IMR-90 (cell line): ENCODE measurements at regions not wholly inside any gene's neighbourhood (a gene's known extent, or its start where the extent isn't known, plus 50 kb on each side); places are given as distances from the start of the nearest gene placed in this dataset.

Source experiments
- ATAC-seq: fragments of 200-7000 bp; cut with Tn5 transposase; 2 replicates; pipeline ENCODE4 v1.9.1; 2020; ENCODE audit warnings: low read depth, mild to moderate bottlenecking, moderate library complexity
- BruUV-seq: library from RNA; stranded (reverse); fragments of 400-500 nt; replicated peaks from 2 replicates; lab custom pipeline; 2021; lab: Mats Ljungman, UMichigan
- CTCF ChIA-PET: fragments of 300-600 bp; formaldehyde crosslinking; extraction: SDS; loops from one replicate; lab custom pipeline; 2021; ENCODE audit warnings: antibody characterized with exemption; lab: Yijun Ruan, JAX
- POLR2A ChIA-PET: fragments of 300-600 bp; sonication (Branson Sonifier 250); formaldehyde crosslinking; loops from one replicate; lab custom pipeline; 2022; ENCODE audit warnings: antibody characterized with exemption; ENCODE audit not compliant: unreplicated experiment; lab: Charles Lee
- DNase-seq: peaks from one replicate; pipeline ENCODE4 v3.0.0; 2013
- H2AFZ ChIP-seq: replicated peaks from 2 replicates; pipeline ENCODE3; 2013; ENCODE audit warnings: low read length, mild to moderate bottlenecking; ENCODE audit not compliant: poor library complexity
- H2AK5ac ChIP-seq: 2 replicates; pipeline ENCODE4 v1.6.1; 2013; ENCODE audit warnings: low read depth, low read length, inconsistent platforms
- H2AK9ac ChIP-seq: replicated peaks from 2 replicates; pipeline ENCODE3; 2013; ENCODE audit warnings: mild to moderate bottlenecking, low read depth, low read length, moderate library complexity; ENCODE audit not compliant: poor library complexity
- H2BK120ac ChIP-seq: 2 replicates; pipeline ENCODE4 v1.6.1; 2013; ENCODE audit warnings: low read depth, low read length, inconsistent platforms
- H2BK15ac ChIP-seq: 3 replicates; pipeline ENCODE4 v1.6.1; 2013; ENCODE audit warnings: low read depth, low read length, inconsistent platforms
- H2BK20ac ChIP-seq: 2 replicates; pipeline ENCODE4 v1.6.1; 2013; ENCODE audit warnings: low read depth, mild to moderate bottlenecking, inconsistent platforms, low read length, moderate library complexity
- H2BK5ac ChIP-seq: 2 replicates; pipeline ENCODE4 v1.6.1; 2013; ENCODE audit warnings: mild to moderate bottlenecking, low read depth, low read length, inconsistent platforms; ENCODE audit not compliant: poor library complexity, severe bottlenecking
- H3K14ac ChIP-seq: replicated peaks from 2 replicates; pipeline ENCODE4 v1.6.1; 2013; ENCODE audit warnings: low read depth, low read length, inconsistent platforms
- H3K18ac ChIP-seq: 2 replicates; pipeline ENCODE4 v1.6.1; 2013; ENCODE audit warnings: low read depth, low read length, control low read depth
- H3K23ac ChIP-seq: 2 replicates; pipeline ENCODE4 v1.6.1; 2013; ENCODE audit warnings: low read depth, low read length, inconsistent platforms
- H3K27ac ChIP-seq: 2 replicates; pipeline ENCODE4 v1.5.1; 2013; ENCODE audit warnings: mild to moderate bottlenecking, control low read depth, low read length; ENCODE audit not compliant: insufficient read depth
- H3K27me3 ChIP-seq: 2 replicates; pipeline ENCODE4 v1.6.1; 2013; ENCODE audit warnings: low read length; ENCODE audit not compliant: control insufficient read depth, insufficient read depth
- H3K36me3 ChIP-seq: 2 replicates; pipeline ENCODE4 v1.6.1; 2013; ENCODE audit warnings: low read length, mixed read lengths; ENCODE audit not compliant: control insufficient read depth, insufficient read depth
- H3K4ac ChIP-seq: 2 replicates; pipeline ENCODE4 v1.6.1; 2013; ENCODE audit warnings: low read depth, low read length, inconsistent platforms
- H3K4me1 ChIP-seq: 2 replicates; pipeline ENCODE4 v1.6.1; 2013; ENCODE audit warnings: low read length, mixed read lengths; ENCODE audit not compliant: control insufficient read depth, insufficient read depth
- H3K4me2 ChIP-seq: 2 replicates; pipeline ENCODE4 v1.6.1; 2013; ENCODE audit warnings: low read depth, mild to moderate bottlenecking, control low read depth, low read length, moderate library complexity
- H3K4me3 ChIP-seq: 2 replicates; pipeline ENCODE4 v1.5.1; 2013; ENCODE audit warnings: low read depth, mild to moderate bottlenecking, control low read depth, low read length, moderate library complexity; ENCODE audit not compliant: insufficient read depth
- H3K56ac ChIP-seq: 2 replicates; pipeline ENCODE4 v1.6.1; 2013; ENCODE audit warnings: low read length, inconsistent platforms; ENCODE audit not compliant: insufficient read depth; ENCODE audit errors: extremely low read depth
- H3K79me1 ChIP-seq, 2 experiments: 2 replicates each; pipeline ENCODE4 v1.6.1; 2013; ENCODE audit warnings: low read length in 2 of 2, inconsistent platforms in 1 of 2, low read depth in 1 of 2
- H3K9ac ChIP-seq: 2 replicates; pipeline ENCODE4 v1.6.1; 2013; ENCODE audit warnings: low read depth, low read length, control low read depth
- H3K9me1 ChIP-seq: 2 replicates; pipeline ENCODE4 v1.6.1; 2013; ENCODE audit warnings: low read length, inconsistent platforms; ENCODE audit not compliant: insufficient read depth
- H3K9me3 ChIP-seq: 2 replicates; pipeline ENCODE4 v1.6.1; 2013; ENCODE audit warnings: low read length; ENCODE audit not compliant: control insufficient read depth, insufficient read depth
- H4K20me1 ChIP-seq: 2 replicates; pipeline ENCODE4 v1.6.1; 2013; ENCODE audit warnings: low read length, inconsistent platforms; ENCODE audit not compliant: insufficient read depth
- H4K5ac ChIP-seq: 2 replicates; pipeline ENCODE4 v1.6.1; 2013; ENCODE audit warnings: mild to moderate bottlenecking, low read depth, low read length, control low read depth
- H4K8ac ChIP-seq, 2 experiments: 2 replicates each; pipeline ENCODE4 v1.6.1; 2013; ENCODE audit warnings: low read depth in 2 of 2, low read length in 2 of 2, control low read depth in 1 of 2, inconsistent platforms in 1 of 2
- H4K91ac ChIP-seq: 2 replicates; pipeline ENCODE4 v1.6.1; 2013; ENCODE audit warnings: low read depth, low read length, inconsistent platforms; ENCODE audit not compliant: insufficient read depth
- BHLHE40 ChIP-seq: fragments of 150-350 bp; IDR thresholded peaks from 2 replicates; pipeline ENCODE4 v1.6.1; 2016; ENCODE audit warnings: mild to moderate bottlenecking, low read depth, low read length
- CEBPB ChIP-seq: IDR thresholded peaks from 2 replicates; pipeline ENCODE4 v1.6.1; 2012; ENCODE audit warnings: low read depth, low read length, improper control_type of control experiment
- CHD1 ChIP-seq: IDR thresholded peaks from 2 replicates; pipeline ENCODE4 v1.6.1; 2012; ENCODE audit warnings: low read depth, low read length, improper control_type of control experiment
- ELK1 ChIP-seq: fragments of 150-350 bp; IDR thresholded peaks from 2 replicates; pipeline ENCODE4 v1.6.1; 2016; ENCODE audit warnings: low read depth, mild to moderate bottlenecking, low read length, moderate library complexity, borderline replicate concordance
- FOS ChIP-seq: fragments of 150-350 bp; IDR thresholded peaks from 2 replicates; pipeline ENCODE4 v1.6.1; 2016; ENCODE audit warnings: low read depth, low read length
- MAFK ChIP-seq: IDR thresholded peaks from 2 replicates; pipeline ENCODE4 v1.6.1; 2012; ENCODE audit warnings: low read depth, low read length, improper control_type of control experiment
- POLR2A ChIP-seq: IDR thresholded peaks from 2 replicates; pipeline ENCODE4 v1.6.1; 2012; ENCODE audit warnings: mild to moderate bottlenecking, low read depth, low read length
- RCOR1 ChIP-seq: IDR thresholded peaks from 2 replicates; pipeline ENCODE4 v1.6.1; 2012; ENCODE audit warnings: mild to moderate bottlenecking, low read length, improper control_type of control experiment; ENCODE audit not compliant: insufficient replicate concordance
- RFX5 ChIP-seq: IDR thresholded peaks from 2 replicates; pipeline ENCODE4 v1.8.0; 2012; ENCODE audit warnings: low read depth, mild to moderate bottlenecking, low read length, moderate library complexity
- WGBS, 2 experiments: methylation state at CpG; one replicate each; pipeline versions ENCODE4 v1.1.5 to v1.1.7; 2013; ENCODE audit warnings: missing lambda C conversion rate in 2 of 2; ENCODE audit not compliant: insufficient read length in 1 of 2; ENCODE audit errors: extremely low coverage in 2 of 2; 5-methylcytosine and 5-hydroxymethylcytosine counted together
- dilution Hi-C: fragments of 300-500 bp; cut with HindIII; formaldehyde crosslinking; loops from one replicate; pipeline ENCODE4 v1.14.3; 2018; ENCODE audit warnings: low sequenced_read_pairs; ENCODE audit not compliant: unreplicated experiment
- in situ Hi-C: fragments of 300-500 bp; cut with MboI; formaldehyde crosslinking; loops from 3 replicates; pipeline ENCODE4 v1.14.3; 2019; ENCODE audit warnings: low sequenced_read_pairs, inconsistent platforms, mixed read lengths
- intact Hi-C: fragments of 100-400 bp; cut with micrococcal nuclease; formaldehyde crosslinking; loops from 2 replicates; pipeline ENCODE4 v1.10.0; 2022
- TF ChIP-seq, protein P1 (sequence below): conservative IDR thresholded peaks from 2 replicates; pipeline ENCODE4 v1.5.1; 2012; ENCODE audit warnings: mild to moderate bottlenecking, low read depth, low read length, improper control_type of control experiment

GRCh38 chr3:124172283-124172682 lies 180.4 kb upstream of the ROPN1 start:
- Histone ChIP-seq H3K79me1 (no peaks in the 10 kb centered on the region), H3K14ac (no peak overlapping the region), H2AFZ (no peak overlapping the region), H4K8ac (no peak overlapping the region), H2BK15ac (no peak overlapping the region), H3K4me2 (no peak overlapping the region), H3K9me3 (no peaks in the 10 kb centered on the region), H3K9me1 (no peaks in the 10 kb centered on the region), H3K27me3 (peaks cover 3% of the 10 kb centered on the region), H3K4me3 (no peak overlapping the region), H2AK9ac (no peak overlapping the region), H3K9ac (no peak overlapping the region), H2AK5ac (no peak overlapping the region), H2BK120ac (no peak overlapping the region), H2BK20ac (no peak overlapping the region), H4K5ac (no peak overlapping the region), H3K4me1 (no peaks in the 10 kb centered on the region), H3K36me3 (no peaks in the 10 kb centered on the region), H3K4ac (no peak overlapping the region), H4K91ac (no peak overlapping the region), H3K18ac (no peak overlapping the region), H3K23ac (no peak overlapping the region), H3K56ac (no peak overlapping the region), H4K20me1 (no peaks in the 10 kb centered on the region), H3K27ac (no peak overlapping the region), H2BK5ac (no peak overlapping the region)
- no peak for DNase-seq
- in situ Hi-C loops, result no loop called here
- no peak for TF ChIP-seq BHLHE40
- TF ChIP-seq, protein P1, sequence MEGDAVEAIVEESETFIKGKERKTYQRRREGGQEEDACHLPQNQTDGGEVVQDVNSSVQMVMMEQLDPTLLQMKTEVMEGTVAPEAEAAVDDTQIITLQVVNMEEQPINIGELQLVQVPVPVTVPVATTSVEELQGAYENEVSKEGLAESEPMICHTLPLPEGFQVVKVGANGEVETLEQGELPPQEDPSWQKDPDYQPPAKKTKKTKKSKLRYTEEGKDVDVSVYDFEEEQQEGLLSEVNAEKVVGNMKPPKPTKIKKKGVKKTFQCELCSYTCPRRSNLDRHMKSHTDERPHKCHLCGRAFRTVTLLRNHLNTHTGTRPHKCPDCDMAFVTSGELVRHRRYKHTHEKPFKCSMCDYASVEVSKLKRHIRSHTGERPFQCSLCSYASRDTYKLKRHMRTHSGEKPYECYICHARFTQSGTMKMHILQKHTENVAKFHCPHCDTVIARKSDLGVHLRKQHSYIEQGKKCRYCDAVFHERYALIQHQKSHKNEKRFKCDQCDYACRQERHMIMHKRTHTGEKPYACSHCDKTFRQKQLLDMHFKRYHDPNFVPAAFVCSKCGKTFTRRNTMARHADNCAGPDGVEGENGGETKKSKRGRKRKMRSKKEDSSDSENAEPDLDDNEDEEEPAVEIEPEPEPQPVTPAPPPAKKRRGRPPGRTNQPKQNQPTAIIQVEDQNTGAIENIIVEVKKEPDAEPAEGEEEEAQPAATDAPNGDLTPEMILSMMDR, result no peak
- TF ChIP-seq RCOR1, result no peak
- no peak for TF ChIP-seq RFX5
- TF ChIP-seq CEBPB, result no peak
- TF ChIP-seq CHD1, result no peak
- TF ChIP-seq POLR2A, result no peak
- TF ChIP-seq MAFK, result no peak
- no peak for TF ChIP-seq ELK1
- TF ChIP-seq FOS, result no peak
- BruUV-seq, result no TSS peak
- dilution Hi-C loops, result no loop called here
- no peak for ATAC-seq
- ChIA-PET CTCF (no interaction called here), POLR2A (no interaction called here)
- intact Hi-C loops, result no loop called here
- no CpG with 5 or more reads among the region's 2 CpGs for WGBS, 2 experiments
